ES-I3 (cell line): ENCODE measurements at regions not wholly inside any gene's neighbourhood (a gene's known extent, or its start where the extent isn't known, plus 50 kb on each side); places are given as distances from the start of the nearest gene placed in this dataset.

Experiments
- H3K36me3 ChIP-seq: 2 replicates; pipeline ENCODE4 v1.6.1; 2013; ENCODE audit warnings: mild to moderate bottlenecking, low read length, control low read depth, moderate library complexity; ENCODE audit not compliant: insufficient read depth
- H3K4me1 ChIP-seq: 2 replicates; pipeline ENCODE4 v1.6.1; 2013; ENCODE audit warnings: mild to moderate bottlenecking, control low read depth, low read length; ENCODE audit not compliant: insufficient read depth
- H3K9ac ChIP-seq: 2 replicates; pipeline ENCODE4 v1.6.1; 2013; ENCODE audit warnings: low read depth, mild to moderate bottlenecking, low read length, moderate library complexity
- H3K9me3 ChIP-seq: 2 replicates; pipeline ENCODE4 v1.6.1; 2013; ENCODE audit warnings: mild to moderate bottlenecking, low read length, moderate library complexity; ENCODE audit not compliant: control insufficient read depth, insufficient read depth

GRCh38 chr11:45048313-45048841 lies 97.7 kb upstream of the TP53I11 start:
- no peaks in the 10 kb centered on the region; the same call in 1 of the 2 replicates for H3K36me3 ChIP-seq
- no peaks in the 10 kb centered on the region for H3K9me3 ChIP-seq
- no peak overlapping the region for H3K9ac ChIP-seq
- peaks cover 5% of the 10 kb centered on the region; the same call in 1 of the 2 replicates for H3K4me1 ChIP-seq

- Histone ChIP-seq H3K9ac (no peak overlapping the region), H3K4me1 (peaks cover 5% of the 10 kb centered on the region; the same call in 1 of the 2 replicates), H3K9me3 (no peaks in the 10 kb centered on the region), H3K36me3 (no peaks in the 10 kb centered on the region; the same call in 1 of the 2 replicates)
Measured at GRCh38 chr11:45048870-45049691, 97.4 kb upstream of the PRDM11 start.

- H3K4me1 ChIP-seq = peaks cover 5% of the 10 kb centered on the region; the same call in 1 of the 2 replicates
Measured at GRCh38 chr11:45050111-45050510, 96.3 kb upstream of the PRDM11 start.

GRCh38 chr11:45051621-45052020 lies 94.8 kb upstream of the PRDM11 start:
- Histone ChIP-seq H3K4me1 (peaks cover 5% of the 10 kb centered on the region), H3K9me3 (no peaks in the 10 kb centered on the region), H3K9ac (no peak overlapping the region), H3K36me3 (no peaks in the 10 kb centered on the region; the same call in 1 of the 2 replicates)

More at GRCh38 chr11:45050111-45050510, 96.3 kb upstream of the PRDM11 start:
- H3K9me3 ChIP-seq = no peaks in the 10 kb centered on the region
- H3K9ac ChIP-seq = no peak overlapping the region
- no peaks in the 10 kb centered on the region; the same call in 1 of the 2 replicates for H3K36me3 ChIP-seq

GRCh38 chr11:45052361-45052760 lies 94.1 kb upstream of the PRDM11 start:
- H3K4me1 ChIP-seq = peaks cover 11% of the 10 kb centered on the region; the same call in 1 of the 2 replicates
- H3K9ac ChIP-seq = no peak overlapping the region
- no peaks in the 10 kb centered on the region for H3K9me3 ChIP-seq
- no peaks in the 10 kb centered on the region; the same call in 1 of the 2 replicates for H3K36me3 ChIP-seq

- H3K36me3 ChIP-seq = no peaks in the 10 kb centered on the region
Measured at GRCh38 chr11:45053736-45054446, 92.5 kb upstream of the PRDM11 start.

GRCh38 chr11:45054956-45055355 lies 91.5 kb upstream of the PRDM11 start:
- no peaks in the 10 kb centered on the region for H3K9me3 ChIP-seq
- H3K9ac ChIP-seq = no peak overlapping the region
- H3K36me3 ChIP-seq = no peaks in the 10 kb centered on the region
- H3K4me1 ChIP-seq = peaks cover 11% of the 10 kb centered on the region; the same call in 1 of the 2 replicates

More at GRCh38 chr11:45053736-45054446, 92.5 kb upstream of the PRDM11 start:
- Histone ChIP-seq H3K9ac (no peak overlapping the region), H3K9me3 (no peaks in the 10 kb centered on the region), H3K4me1 (peaks cover 11% of the 10 kb centered on the region; the same call in 1 of the 2 replicates)

GRCh38 chr11:45056529-45056928 lies 89.9 kb upstream of the PRDM11 start:
- H3K4me1 ChIP-seq = peaks cover 11% of the 10 kb centered on the region; the same call in 1 of the 2 replicates

GRCh38 chr11:45057938-45058646 lies 88.3 kb upstream of the PRDM11 start:
- H3K9ac ChIP-seq = no peak overlapping the region
- H3K9me3 ChIP-seq = no peaks in the 10 kb centered on the region; the same call in 1 of the 2 replicates
- peaks cover 11% of the 10 kb centered on the region; the same call in 1 of the 2 replicates for H3K4me1 ChIP-seq
- no peaks in the 10 kb centered on the region for H3K36me3 ChIP-seq

More at GRCh38 chr11:45056529-45056928, 89.9 kb upstream of the PRDM11 start:
- Histone ChIP-seq H3K9me3 (no peaks in the 10 kb centered on the region), H3K36me3 (no peaks in the 10 kb centered on the region), H3K9ac (no peak overlapping the region)

GRCh38 chr11:45058647-45058950 lies 87.8 kb upstream of the PRDM11 start:
- H3K9me3 ChIP-seq = no peaks in the 10 kb centered on the region; the same call in 1 of the 2 replicates
- peaks cover 11% of the 10 kb centered on the region; the same call in 1 of the 2 replicates for H3K4me1 ChIP-seq
- no peak overlapping the region for H3K9ac ChIP-seq
- H3K36me3 ChIP-seq = no peaks in the 10 kb centered on the region

- no peaks in the 10 kb centered on the region for H3K36me3 ChIP-seq
- H3K9ac ChIP-seq = no peak overlapping the region
- H3K9me3 ChIP-seq = peaks cover 7% of the 10 kb centered on the region
- H3K4me1 ChIP-seq = peaks cover 11% of the 10 kb centered on the region; the same call in 1 of the 2 replicates
Measured at GRCh38 chr11:45060707-45061106, 85.7 kb upstream of the PRDM11 start.

GRCh38 chr11:45061641-45062040 lies 84.8 kb upstream of the PRDM11 start:
- H3K9me3 ChIP-seq = peaks cover 12% of the 10 kb centered on the region
- peaks cover 5% of the 10 kb centered on the region; the same call in 1 of the 2 replicates for H3K4me1 ChIP-seq
- H3K9ac ChIP-seq = no peak overlapping the region
- H3K36me3 ChIP-seq = no peaks in the 10 kb centered on the region

- H3K9me3 ChIP-seq = peaks cover 13% of the 10 kb centered on the region
- H3K9ac ChIP-seq = no peak overlapping the region
- 0 out of 2 replicates have a peak, but pooled peaks cover under 1% of the 10 kb centered on the region for H3K4me1 ChIP-seq
- H3K36me3 ChIP-seq = no peaks in the 10 kb centered on the region
Measured at GRCh38 chr11:45062115-45062514, 84.3 kb upstream of the PRDM11 start.
